CD4-positive, alpha-beta T cell treated with Interleukin-4 for 1 hour (primary cell): ENCODE measurements at regions not wholly inside any gene's neighbourhood (a gene's known extent, or its start where the extent isn't known, plus 50 kb on each side); places are given as distances from the start of the nearest gene placed in this dataset.

Experiments
- DNase-seq, 2 donors: peaks; one replicate each; pipeline ENCODE4 v3.0.0-alpha.2; 2020 to 2022

DNA sequence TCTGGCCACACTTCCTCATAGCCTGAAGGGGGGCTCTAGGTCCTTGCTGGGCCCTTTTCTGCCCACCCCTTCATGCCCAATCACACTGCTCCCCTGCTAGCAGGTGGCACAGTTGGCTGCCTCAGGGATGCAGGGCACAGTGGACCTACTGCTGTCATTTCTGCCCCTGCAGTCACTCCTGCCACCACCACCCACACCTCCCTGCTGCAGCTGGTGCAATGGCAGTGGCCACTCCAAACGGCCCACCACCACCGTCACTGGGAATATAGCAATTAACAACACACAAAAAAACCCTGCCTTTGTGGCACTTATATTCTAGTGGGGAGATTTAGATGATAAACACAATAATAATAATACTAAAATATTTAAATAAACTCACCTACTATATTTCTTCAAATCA lies 162.4 kb upstream of the DUSP10 start:
- no peak for DNase-seq

DNA sequence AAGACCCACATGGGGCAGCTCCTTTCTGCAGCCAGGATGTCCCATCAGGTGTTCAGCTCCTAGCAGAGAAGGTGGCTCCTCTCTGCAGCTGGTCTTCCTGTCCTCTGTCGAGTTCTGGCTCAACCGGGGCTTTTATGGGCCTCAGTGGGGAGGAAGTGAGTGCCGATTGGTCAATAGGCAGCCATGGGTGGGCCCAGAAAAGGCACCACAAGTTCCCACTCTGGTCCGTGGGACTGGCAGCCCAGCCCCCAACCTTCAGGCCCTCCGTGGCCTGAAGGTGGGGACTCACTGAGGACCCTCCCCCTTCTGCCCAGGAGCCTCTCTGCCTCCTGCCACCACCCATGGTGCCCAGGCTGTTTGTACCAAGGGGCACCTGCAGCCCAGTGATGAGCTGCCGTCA lies 161.7 kb upstream of the DUSP10 start:
- DNase-seq = no peak

DNA sequence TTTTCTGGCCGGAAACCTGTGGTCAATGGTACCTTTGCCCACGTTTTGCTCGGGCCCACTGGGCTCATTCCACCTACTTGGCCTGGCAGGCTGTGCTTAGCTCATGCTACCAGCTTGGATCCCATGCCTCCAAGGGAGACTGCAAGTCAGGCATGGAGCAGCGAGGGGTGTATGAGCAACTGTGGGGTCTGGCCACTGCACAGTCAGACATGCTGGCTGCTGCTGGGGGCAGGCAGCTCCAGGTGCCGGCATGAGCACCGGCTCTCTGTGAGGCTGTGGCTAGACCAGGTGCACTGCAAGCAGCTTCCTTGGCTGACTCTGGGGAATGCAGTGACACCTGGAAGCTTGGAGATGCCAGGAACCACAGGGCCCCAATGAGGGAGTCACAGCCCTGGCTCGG lies 161.1 kb upstream of the DUSP10 start:
- no peak for DNase-seq

DNA sequence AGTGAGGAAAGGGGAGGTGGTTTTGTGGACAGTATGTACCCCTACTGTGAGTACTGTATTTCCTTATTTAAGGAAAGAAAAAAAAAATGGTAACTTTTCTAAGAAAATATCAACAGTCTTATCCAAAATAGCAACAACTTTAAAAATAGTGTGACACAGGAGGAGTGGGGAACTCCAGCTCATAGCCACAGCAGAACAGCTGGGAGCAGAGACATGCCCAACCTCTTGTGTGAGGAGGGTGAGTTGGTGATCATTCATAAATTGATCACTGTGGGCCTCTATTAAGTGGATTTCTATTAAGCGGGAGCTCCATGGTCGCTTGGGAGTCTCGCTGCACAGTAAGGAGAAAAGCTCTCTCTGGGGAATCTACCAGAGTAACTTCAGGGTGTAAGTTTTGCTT lies 158.8 kb upstream of the DUSP10 start:
- DNase-seq = no peak

DNA sequence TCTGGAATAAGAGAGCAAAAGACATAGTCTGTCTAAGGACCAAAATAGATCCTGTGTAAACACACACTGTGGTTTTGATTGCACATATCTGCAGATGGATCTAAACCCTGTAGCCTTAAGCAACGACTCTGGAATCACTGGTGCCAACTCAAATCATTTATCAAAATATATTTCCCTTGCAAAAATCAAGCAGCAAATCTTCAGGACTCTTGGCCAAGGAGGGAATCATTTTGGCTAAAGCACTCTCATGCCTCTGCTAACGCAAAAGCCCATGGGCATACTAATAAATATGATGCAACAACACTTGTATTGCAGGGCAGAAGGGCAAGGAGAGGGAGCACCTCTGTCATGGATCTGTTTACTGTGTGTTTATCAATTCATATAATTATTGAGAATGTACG lies 155.4 kb upstream of the DUSP10 start:
- no peak for DNase-seq

DNA sequence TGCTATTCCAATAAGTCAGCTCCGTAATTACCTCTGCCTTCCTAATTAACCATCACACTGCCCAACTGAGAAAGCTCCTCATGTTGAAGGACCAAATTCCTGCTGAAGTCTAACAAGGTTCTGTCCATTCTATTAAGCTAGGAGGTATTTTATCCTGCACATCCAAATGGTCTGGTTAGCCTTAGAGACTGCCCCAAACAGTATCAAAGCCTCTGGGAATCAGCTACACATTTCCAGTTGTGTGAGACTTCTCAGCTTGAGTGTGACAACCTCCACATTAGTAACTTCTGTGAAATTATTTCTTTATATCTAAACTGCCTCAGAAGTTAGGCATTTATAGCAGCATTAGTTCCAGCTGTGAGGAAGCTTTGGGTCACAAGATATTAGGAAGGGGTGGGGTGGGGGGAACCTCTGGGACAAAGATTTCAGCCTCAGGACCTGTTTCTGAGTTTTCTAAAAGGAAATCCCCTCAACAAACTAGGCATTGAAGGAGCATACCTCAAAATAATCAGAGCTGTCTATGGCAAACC lies 150.5 kb upstream of the DUSP10 start:
- no peak for DNase-seq

DNA sequence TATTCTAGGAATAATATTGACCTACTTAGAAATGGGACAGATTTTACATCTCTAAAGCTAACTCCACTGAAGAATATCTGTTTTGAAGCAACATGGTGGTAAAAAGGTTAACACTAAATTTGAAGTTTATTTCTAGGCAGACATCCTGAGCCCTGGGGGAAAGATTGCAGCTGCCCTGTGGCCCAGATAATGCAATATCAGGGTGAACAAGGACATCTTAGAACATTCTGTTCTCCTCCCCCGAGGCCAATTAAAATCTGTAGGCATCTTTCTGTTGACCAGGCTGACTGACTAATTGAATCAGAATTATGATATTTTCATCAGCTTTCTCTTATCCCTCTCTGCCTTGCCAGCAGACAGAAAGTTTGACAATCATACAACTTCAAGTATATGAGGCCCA lies 149.8 kb upstream of the DUSP10 start:
- DNase-seq = no peak

DNA sequence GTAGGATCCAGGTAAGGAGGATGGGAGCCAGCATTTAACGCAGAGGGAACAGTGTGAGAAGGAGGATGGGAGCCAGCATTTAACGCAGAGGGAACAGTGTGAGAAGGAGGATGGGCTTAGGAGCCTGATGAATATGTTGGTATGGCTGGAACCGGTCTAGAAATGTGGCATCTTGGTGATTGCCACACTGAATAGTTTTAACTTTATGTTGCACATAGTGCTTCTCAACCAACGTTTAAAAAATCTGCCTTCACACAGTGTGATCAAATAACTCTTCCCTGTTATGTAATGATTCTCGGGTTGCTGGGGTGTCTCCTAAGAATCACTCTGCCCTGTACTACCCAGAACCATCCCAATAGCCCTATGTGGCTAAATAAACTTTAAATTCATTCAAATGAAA lies 146.9 kb upstream of the DUSP10 start:
- DNase-seq = no peak

DNA sequence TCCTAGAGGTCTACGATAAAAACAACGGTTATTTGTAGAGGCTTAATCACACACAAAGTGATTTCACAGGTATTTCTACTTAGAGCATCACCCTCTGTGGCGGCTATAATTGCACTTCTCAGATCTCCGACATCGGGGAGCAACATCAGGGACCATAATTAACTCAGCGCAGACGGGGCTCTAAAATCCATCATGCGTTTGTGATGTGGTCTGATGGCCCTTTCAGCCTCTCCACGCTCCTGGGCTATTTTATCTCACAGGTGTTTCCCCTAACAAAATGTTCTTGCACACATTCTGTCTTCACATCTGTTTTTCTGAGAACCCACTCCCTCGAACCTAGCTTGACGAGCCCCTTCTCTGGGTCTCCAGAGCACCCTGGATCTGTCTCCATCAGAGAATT lies 146.3 kb upstream of the DUSP10 start:
- DNase-seq = no peak

DNA sequence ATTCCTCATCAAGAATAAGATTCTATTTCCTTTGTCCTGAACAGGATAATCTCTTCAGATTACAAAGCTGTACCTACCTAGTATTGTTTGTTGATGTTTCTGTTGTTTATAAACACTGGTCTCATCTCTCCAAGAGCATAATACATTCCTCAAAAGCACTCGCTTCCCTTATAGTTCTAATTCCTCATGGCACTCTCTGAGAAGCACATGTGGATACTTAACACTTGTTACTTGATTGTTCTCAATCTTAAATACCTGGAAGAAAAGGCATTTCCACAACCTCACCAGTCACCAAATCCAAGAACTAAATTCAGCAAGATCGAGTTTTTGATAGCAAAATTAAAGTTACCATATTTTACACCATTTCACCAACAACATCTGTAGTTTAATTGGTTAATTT lies 145.9 kb upstream of the DUSP10 start:
- DNase-seq = no peak

DNA sequence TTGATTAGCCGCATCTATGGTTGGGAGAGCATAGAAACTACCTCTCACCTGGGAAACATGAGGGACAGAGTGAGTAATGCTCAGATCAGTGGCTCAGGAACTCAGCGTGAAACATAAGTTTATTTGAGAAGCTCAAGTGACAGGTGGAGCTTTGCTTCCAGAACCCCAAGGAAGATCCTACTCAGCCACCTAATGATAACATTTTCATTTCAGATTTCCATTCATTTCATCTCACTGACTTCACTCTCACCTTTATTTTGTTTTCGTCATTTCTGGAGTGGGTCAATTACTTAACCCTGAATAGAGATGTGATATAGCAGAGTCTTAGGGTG lies 145.5 kb upstream of the DUSP10 start:
- DNase-seq = no peak

DNA sequence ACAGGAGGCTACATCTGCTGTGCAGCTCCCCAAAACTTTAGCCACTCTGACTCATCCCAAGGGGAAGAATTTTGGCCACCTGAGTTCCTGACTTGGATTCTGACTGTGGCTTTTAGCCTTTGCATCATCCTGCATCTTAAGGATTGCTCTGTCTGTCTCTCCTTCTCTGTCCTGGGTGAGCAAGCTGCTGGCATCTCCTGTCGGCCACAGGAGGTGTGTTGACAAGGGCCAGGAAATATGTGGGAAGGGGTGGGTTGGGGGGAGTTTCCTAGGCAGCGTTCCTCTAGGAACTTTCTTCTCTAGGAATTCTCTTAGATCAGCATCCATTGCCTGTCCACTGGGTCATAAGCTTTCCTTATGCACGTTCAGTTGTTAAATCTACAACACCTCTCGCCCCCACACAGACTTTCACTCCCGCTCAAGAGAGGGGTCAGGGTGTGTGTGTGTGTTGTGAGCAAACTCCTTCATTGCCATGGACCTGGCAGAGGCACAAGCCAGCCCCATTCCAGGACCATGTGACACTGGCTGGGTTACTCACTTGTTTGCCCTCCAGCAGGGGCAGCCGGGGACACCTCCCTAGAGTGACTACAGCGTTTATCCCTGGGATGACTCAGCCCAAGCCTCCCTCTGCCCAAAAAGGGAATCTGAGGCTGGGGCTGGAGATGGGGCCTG lies 145.0 kb upstream of the DUSP10 start:
- DNase-seq = no peak

DNA sequence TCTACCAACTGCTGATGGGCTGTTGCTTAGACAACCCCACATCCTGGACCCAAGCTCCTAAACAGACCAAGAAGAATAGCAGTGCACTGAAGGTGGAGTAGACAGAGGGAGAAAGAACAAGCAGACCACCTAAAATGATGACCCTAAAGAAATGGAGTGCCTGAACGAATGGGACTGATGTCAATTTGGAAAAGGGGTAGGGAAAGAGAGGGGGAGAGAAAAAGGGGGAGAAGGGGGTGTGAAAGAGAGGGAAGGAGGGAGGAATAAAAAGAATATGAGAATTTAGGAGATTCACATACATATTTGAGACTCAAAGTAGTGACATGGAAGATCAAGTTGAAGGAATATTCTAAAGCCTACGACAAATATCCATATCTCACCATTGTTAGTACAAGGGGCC lies 144.4 kb upstream of the DUSP10 start:
- DNase-seq = no peak

DNA sequence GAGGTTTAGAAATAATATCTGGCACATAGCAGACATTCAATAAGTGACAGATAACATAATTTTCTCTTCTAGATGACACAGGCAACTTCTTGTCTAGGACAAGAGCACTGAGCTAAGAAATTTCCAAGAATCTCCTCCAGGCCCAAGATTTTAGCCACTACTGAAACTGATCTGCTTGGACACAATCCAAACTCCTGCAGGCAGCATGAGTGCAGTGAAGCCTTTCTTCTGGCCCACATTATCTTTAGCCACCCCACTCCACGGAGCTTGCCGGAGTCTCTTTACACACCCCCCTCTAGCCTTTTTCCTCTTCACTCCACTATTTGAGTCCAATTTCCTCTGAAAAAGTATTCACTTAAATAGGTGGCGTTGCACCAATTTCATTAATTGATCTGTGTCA lies 142.9 kb upstream of the DUSP10 start:
- no peak for DNase-seq

DNA sequence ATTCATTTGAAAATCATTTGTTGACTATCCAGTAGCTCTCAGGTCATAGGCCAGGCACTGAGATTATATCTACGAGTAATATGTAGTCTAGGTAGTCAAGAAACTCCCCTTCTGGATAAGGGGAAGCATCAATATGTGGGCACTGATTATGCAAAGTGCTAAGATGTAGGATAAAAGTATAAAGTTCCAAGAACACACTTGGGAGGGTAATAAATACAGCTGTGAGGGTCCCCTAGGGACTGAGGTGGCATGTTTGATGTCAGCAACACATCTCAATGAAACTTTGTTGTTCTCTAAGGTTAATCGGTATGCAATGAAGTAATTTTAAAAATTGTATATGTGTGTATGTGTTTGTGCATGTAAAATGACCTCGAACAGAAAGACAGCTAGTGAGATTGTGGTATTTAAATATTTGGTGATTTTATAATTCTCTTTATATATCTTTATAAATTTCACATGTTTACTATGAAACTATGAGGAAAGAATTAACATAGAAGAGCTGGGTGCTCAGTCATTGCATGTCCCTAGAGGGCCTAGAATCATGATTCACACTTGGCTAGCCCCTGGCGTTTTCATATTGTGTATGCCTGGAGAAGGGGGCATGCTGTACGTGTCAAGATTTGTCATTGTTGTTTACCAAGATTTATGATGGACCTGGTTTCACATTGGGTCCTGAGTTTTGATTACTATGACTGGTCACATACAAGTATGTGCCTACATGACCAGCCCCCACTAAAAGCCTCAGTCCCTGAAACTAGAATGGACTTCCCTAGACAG lies 140.1 kb upstream of the DUSP10 start:
- no peak for DNase-seq

DNA sequence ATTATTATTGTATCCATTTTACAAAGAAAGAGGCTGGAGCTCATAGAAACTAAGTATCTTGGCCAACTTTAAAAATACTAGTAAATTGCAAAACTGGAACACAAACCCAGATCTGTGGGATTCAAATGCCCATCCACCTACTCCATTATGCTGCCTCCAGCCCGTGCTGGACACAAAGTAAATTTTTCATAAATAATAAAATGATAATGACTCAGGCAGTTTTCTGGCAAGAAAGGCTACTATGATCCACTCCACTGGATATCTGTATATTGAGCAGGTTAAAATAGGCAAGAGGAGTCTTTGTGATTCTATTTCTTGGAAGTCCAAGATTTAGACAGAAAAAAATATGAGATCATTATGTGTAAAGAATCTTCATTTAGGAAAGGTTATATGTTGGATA lies 138.3 kb upstream of the DUSP10 start:
- DNase-seq = no peak

DNA sequence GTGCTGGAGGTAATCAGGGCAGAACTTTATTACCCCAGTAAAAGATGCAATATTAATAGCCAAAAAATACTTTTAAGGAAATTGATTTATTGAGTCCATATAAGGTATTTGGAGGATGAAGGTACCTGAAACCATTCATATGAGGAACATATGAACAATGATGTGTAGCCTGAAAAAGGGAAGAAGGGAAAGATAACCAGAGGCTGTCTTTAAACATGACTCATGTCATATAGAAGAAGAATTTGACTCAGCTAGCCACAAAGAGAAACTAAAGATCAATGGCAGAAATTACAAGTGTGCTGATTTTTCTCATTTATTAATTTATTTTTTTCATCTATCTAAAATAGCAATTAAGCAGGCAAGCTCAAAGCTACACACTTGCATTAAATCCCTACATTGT lies 136.2 kb upstream of the DUSP10 start:
- DNase-seq = no peak

DNA sequence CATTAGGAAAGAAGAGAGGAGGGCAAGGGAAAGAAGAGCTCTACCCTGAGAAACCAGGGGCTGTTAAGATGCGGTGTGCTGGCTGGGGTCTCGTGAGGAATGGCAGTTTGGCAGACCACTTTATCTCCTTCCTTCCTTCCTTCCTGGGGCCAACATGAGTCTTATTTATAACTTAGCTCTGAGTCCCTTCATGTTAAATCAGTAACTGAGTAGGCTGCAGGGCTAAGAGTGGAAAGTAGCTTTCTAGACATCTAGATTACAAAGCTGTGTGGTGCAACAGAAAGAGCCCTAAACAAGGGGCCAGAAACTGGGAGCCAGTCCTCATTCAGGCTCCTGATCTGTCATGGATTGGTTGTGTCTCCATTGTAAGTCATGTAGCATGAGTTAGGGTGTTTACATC lies 135.4 kb upstream of the DUSP10 start:
- DNase-seq = no peak

DNA sequence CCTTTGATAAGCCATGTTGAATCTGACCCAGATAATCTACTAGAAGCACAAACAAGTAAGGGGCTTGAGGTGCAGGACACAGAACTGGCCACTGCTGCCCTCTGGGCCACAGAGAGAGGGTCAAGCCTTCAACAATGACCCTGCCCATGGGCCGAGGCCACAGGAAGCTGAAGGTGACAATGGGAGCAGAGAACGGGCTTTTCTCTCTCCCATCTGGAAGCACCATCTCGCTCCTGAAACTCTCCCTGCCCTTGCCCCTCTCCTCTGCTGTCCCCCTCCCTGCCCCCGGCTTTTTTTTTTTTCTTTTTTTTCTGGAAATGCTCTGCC lies 133.1 kb upstream of the DUSP10 start:
- no peak for DNase-seq

DNA sequence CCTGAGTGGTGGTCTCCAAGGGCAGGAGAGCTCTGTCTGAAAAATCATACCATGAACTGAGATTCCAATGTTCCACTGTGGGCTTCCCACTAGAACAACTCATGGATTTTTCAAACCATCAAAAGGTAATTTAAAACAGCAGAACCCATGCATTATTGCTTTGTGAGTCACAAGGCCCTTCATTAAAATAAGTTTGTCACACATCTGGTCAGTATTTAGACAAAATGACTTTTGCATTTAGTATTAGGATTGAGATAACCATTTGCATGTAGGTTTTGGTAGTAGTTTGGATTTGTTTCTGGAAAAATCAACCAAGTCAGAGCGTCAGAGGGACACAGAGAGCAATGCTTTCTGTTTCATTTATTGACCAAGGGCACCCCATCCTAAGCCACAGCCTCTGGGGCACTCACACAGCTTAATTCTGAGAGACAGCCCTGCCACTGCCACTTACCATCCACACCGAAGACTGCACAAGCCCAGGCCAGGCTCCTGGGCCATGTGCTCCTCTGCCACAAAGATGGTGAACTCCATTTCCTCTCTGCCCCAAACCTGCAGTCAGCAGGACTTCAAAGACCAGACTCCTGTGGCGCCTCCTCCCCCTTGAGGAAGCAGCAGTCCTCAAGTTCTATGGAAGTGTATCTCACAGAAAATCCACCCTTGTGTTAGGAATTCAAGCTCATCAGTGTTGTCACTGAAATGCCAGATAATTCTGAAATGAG lies 132.6 kb upstream of the DUSP10 start:
- DNase-seq = no peak

DNA sequence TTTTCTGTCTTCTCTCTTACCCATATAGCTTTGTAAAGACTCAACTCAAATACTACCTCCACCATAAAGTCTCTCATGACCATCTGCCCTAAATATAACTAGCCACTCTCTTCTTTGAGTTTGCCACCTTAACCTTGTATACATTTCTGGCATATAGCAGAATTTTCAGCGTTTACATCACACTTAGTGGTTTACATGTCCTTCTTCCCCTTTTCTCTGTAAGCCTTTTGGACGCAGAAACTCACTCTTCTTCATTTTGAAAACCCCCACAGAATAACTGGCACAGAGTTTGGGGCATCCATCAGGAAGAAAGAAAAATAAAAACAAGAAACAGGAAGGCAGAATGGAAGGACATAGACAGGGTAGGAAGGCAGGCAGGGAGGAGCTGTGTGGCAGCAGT lies 131.8 kb upstream of the DUSP10 start:
- no peak for DNase-seq

DNA sequence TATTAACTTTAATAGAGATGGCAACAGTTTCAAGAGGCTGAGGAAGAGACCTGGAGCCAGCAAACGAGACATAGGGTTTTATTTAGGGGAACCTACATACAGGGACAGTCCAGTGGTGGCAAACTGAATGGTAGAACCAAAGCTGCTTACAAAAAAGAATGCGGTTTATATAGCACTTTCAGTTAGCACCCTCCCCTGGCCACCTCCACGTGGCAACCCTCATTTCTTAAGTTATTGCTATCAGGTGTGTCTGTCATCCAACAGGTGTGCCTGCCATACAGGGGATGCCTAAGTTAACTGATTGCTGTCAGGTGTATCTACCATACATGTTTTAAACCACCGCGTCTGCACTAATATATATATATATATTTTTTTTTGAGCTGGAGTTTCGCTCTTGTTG lies 129.2 kb upstream of the DUSP10 start:
- DNase-seq = no peak

DNA sequence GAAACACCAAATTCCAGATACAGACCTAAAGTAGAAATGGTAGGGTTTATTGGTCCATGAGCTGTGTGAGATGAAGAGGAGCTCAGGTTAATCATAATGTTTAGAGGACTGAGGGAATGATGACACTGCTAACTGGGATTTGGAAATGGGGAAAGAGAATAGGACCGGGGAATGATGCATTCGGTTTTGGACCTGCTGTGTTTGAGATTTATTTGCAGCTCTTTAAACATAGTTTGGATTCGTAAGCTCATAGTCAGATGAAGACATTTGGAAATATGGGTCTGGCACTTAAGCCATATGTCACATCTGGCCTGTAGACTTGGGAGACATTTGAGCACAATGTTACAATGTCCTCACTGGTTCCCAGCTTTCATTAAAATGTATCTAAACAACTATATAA lies 127.9 kb upstream of the DUSP10 start:
- DNase-seq = no peak

DNA sequence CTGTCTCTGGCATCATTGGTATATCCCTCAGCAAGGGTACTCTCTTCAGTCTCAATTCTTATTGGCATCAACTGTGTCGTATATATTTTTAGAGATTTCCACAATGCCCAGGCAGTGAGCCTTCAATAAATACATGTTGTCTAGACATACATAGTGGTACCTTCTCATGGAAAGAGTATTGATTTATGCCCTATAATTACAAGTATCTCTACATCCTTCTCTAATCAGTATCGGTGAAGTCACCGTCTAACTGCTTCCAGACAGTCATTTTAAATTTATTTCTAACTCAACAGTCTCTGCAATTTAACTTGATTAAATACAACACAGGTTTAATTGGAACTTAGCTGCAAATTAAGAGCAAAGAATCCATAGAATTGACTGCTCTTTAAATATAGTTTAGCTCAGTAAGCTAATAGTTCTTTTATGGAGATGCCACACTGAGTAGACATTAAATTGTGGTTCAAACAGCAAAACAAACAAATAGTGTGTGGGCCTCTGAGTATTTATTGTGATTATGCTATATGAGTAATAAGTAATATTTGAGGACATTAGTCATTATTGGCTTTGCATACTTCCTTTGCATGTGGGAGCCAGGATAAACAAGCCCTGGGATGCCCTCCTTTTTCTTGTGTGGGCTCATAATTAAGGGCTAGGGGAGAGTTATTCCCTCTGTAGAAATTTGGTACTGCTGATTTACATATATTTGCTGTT lies 126.9 kb upstream of the DUSP10 start:
- no peak for DNase-seq
